Gastroesophageal sphincter (tissue), 3 donors: ENCODE measurements at regions not wholly inside any gene's neighbourhood (a gene's known extent, or its start where the extent isn't known, plus 50 kb on each side); places are given as distances from the start of the nearest gene placed in this dataset.

ENCODE experiments used
- EP300 ChIP-seq: sonication (generic); formaldehyde crosslinking; IDR thresholded peaks from one replicate; pipeline ENCODE4 v1.6.1; 2017; ENCODE audit warnings: antibody characterized with exemption, mild to moderate bottlenecking
- POLR2A ChIP-seq, 2 donors: fragments of 450-650 bp; IDR thresholded peaks; one replicate each; pipeline ENCODE4 v1.6.1; 2017; ENCODE audit warnings: antibody characterized with exemption in 2 of 2, mild to moderate bottlenecking in 2 of 2, moderate library complexity in 1 of 2
- POLR2AphosphoS5 ChIP-seq: sonication (generic); formaldehyde crosslinking; IDR thresholded peaks from one replicate; pipeline ENCODE4 v1.6.1; 2017; ENCODE audit warnings: antibody characterized with exemption
- TF ChIP-seq, protein P1 (sequence below), 4 experiments: fragments of 200-600 bp in 2 of 4; fragments of 450-650 bp in 2 of 4; sonication (generic) in 1 of 4; IDR thresholded peaks; one replicate each; pipeline ENCODE4 v1.5.1; 2017 to 2019; ENCODE audit warnings: antibody characterized with exemption in 4 of 4, mild to moderate bottlenecking in 2 of 4, moderate library complexity in 2 of 4

DNA sequence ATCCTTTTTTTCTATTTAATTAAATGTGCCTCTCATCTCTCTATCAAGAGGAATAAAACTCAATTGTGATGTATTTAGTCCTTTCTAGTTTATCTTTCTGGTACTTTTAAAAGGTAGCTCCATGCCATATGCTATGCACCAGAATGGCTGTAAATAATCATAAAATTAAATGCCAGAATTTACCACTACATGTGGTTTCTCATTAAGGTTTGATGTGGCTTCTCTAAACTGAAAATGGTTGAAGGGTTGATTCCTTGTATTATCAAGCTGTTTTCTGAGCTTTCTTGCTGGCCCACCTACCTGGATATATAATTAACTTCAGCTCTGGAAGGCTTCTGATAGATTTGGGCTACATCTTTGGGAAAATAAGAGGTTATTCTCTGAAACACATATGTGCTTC is 171.9 kb upstream of the RHOBTB1 start:
- TF ChIP-seq, protein P1, sequence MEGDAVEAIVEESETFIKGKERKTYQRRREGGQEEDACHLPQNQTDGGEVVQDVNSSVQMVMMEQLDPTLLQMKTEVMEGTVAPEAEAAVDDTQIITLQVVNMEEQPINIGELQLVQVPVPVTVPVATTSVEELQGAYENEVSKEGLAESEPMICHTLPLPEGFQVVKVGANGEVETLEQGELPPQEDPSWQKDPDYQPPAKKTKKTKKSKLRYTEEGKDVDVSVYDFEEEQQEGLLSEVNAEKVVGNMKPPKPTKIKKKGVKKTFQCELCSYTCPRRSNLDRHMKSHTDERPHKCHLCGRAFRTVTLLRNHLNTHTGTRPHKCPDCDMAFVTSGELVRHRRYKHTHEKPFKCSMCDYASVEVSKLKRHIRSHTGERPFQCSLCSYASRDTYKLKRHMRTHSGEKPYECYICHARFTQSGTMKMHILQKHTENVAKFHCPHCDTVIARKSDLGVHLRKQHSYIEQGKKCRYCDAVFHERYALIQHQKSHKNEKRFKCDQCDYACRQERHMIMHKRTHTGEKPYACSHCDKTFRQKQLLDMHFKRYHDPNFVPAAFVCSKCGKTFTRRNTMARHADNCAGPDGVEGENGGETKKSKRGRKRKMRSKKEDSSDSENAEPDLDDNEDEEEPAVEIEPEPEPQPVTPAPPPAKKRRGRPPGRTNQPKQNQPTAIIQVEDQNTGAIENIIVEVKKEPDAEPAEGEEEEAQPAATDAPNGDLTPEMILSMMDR (IDR thresholded peaks at IDR 0.05) = no peak
- no peak for TF ChIP-seq POLR2A (IDR thresholded peaks at IDR 0.05)
- no peak for TF ChIP-seq EP300
- TF ChIP-seq POLR2AphosphoS5 = no peak
